ENCODE measurements at regions not wholly inside any gene's neighbourhood (a gene's known extent, or its start where the extent isn't known, plus 50 kb on each side); places are given as distances from the start of the nearest gene placed in this dataset.
"Not testable (repeated sequence)": the region's sequence is repeated elsewhere in the genome, so short reads cannot be mapped to it uniquely, and the experiment has no call there.

DNA sequence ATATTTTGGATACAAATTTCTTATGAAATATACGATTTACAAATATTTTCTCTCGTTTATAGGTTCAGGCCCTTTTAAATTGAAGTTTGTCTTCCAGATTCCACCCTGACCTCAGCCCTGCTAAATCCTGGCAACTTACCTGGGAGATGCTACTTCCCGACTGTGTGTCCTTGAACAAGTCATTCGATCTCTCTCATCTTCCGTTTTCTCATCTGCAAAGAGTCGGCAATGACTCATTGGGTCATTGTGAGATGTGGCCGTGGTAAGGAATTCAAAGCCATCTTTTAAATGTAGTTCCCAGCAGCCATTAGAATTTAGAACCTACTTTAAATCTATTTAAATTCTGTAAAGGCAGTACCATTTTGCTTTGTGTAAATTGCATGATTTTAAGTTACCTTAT lies 72.5 kb downstream of the LHX2 start:
- DNase-seq: no peak

DNA sequence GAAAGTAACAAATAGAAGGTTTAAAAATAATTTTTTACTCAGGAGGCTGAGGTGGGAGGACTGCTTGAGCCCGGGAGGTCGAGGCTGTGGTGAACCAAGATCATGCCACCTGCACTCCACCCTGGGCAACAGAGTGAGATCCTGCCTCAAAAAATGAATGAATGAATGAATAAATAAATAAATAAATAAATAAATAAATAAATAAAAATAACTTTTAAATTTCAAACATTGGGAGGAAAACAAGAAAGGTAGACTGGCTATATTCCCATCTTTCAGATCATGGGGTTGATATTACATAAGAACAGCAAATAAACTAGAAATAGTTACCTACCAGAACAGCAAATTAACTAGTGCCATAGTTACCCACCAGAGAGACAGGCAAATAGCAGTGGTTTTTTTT lies 75.7 kb downstream of the LHX2 start:
- DNase-seq: no peak

DNA sequence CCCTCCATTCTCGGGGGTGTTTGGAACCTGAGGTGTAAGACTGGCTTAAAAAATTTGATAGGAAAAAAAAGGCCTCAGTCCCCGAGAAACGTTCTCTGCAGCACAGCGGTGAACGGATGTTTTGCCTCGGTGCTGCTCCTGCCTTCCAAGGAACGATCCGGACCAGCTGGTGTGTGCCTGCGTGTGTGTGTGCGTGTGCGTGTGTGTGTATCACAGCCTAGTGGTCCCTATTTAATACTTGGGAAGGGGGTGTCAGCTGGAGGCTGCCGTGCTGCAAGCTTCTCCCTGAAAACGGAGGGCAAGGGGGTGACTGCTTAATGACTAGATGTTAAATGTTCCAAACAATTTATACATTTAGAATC lies 76.9 kb downstream of the LHX2 start:
- no peak for DNase-seq

DNA sequence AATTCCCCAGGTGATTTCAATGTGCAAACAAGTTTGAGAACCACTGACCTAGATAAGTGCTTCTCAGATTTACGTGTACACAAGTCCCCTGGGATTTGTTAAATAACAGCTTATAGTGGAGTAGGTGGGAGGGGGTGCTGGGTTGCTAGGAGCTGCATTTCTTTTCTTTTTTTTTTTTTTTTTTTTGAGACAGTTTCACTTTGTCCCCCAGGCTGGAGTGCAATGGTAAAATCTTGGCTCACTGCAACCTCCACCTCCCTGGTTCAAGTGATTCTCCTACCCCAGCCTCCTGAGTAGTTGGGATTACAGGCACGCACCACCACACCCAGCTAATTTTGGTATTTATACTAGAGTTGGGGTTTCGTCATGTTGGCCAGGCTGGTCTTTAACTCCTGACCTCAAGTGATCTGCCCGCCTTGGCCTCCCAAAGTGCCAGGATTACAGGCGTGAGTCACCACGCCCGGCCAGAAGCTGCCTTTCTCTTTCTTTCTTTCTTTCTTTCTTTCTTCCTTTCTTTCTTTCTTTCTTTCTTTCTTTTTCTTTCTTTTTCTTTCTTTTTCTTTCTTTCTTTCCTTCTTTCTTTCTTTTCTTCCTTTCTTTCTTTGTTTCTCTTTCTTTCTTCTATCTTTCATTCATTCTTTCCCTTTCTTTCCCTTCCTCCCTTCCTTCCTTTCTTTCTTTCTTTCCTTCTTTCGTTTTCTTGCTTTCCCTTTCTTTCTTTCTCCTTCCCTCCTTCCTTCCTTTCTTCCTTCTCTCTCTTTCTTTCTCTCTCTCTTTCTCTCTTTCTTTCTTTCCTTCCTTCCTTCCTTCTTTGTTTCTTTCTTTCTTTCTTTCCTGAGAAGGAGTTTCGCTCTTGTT lies 78.3 kb downstream of the LHX2 start:
- not testable (repeated sequence) for DNase-seq

DNA sequence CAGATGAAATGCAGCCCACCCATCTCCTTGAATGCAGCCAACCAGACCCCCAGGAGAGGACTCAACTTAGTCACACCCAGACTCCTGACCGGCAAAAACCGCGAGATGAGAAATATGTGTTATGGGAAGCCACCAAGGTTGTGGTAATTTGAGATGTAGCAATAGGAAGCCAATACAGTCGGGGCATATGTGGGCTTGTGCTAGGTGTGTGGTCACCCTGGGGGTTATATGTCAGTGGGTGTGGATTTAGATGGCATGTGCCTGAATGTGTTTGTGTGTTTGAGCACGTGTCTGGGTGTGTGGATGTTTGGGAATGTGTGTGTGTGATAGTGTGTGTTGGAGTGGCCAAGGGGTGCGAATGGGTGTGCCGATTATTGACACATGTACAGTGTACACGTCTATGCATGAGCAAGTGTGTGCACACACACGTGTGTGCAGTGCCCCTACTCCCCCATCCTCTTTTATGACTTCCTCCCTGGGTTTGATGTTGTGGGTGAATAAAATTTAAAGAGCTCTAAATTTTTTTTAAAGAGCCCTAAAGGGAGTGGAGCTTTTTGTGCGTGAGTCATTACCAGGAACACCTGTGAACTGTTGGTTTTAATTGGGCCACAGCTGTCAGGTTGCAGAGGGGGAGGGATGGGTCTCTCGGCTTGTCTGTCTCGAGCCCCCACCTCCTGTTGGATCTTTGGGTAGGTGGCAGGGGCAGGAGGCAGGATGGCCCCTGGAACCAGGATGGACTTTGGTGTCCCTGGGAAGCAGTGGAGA lies 86.8 kb downstream of the LHX2 start:
- no peak for DNase-seq

DNA sequence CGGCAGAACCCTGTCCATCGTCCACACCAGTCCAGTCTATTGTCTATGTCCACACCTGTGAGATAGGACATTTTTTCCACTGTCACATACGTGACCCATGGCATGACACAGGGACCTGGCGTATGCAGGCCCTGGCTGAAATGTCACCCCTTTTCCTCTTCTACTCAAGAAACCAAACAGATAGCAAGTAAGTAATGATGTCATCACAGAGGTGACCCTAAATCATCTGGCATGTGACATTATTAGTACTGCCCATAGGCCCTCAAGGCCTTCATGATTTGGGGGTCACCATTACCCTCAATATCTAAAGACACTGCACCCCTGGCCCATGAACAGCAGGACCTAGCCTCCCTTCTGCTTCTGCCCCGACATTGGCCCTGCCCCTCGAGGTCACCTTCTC lies 88.3 kb downstream of the LHX2 start:
- DNase-seq: no peak

DNA sequence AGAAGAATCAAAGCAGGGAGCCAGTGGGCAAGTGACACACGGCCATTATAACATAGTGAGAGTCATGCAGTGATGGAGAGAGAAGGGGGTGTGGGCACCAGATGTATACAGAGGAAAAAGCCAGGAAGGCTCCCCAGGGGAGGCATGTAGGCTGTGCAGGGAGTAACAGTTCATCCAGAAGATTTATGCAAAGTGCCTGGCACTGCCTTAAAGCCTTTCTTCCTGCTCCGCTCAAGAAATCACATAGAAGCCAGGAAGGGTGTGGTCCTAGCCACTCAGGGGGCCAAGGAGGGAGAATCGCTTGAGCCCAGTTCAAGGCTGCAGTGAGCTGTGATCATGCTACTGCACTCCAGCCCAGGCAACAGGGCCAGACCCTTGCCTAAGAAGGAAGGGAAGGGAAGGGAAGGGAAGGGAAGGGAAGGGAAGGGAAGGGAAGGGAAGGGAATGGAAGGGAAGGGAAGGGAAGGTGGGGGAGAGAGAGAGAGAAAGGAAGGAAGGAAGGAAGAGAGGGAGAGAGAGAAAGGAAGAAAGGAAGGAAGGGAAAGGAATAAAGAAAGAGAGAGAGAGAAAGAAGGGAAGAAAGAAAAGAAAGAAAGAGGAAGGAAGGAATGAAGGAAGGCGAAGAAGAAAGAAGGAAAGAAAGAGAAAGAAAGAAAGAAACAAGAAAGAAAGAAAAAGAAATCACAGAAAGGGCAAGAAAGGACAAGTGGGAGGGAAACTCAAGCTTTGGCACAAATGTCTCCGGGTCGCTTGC lies 89.8 kb downstream of the LHX2 start:
- DNase-seq: no peak

DNA sequence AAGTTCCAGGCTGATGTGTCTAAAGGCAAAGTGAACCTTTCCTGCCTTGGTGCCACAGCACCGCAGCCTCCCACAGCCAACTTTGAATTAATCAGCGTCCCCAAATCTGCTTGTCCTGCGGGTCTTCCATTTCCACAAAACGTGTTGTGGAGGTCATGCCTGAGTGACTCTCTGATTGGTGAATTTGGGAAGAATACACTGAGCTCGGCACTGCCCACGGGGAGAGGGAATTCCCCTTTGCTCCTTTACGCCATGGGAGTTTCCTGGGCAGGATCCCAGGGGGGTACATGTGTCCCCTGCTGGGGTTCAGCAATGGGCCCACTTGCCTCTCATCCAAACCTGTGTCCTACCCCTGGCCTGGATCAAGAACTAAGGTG lies 90.4 kb downstream of the LHX2 start:
- peak; percentile 30 to 69 for DNase-seq

DNA sequence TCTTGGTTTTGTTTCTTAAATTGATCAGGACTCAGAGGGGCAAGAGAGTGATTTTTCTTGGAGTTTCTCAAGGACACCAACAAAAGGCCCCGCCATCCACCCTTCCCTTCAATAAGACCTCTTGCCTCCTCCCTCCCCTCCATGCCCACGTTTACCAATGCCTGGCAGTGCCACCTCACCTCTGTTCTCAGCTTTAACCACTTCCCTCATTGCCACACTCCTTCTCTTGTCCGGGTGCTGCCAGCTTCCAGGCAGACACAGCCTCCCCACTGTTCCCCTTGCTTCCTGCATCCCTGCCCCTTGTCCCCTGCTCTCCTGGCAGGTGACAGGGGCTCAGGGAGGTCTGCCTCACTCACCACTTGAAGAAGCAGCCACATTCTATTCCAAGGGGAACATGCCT lies 90.8 kb downstream of the LHX2 start:
- peak in 1 of 2 donors; percentile 12 for DNase-seq

DNA sequence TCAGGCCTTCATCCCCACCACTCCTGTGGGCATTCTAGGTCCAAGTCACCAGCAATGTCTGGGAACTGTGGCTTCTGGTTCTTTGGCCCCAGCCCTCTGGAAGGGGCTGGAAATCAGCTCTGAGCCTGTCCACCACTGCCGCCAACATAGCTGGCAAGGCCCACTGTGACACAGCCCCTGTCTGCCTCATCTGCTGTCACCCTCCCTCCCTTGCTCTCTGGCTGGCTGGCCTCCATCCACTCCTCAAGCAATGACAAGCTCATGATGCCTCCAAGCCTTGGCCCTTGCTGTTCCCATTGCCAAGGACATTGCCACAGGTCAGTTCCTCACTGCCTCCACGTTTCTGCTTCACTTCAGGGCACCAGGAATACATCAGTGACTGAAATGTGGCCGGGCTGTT lies 93.7 kb downstream of the LHX2 start:
- no peak for DNase-seq

DNA sequence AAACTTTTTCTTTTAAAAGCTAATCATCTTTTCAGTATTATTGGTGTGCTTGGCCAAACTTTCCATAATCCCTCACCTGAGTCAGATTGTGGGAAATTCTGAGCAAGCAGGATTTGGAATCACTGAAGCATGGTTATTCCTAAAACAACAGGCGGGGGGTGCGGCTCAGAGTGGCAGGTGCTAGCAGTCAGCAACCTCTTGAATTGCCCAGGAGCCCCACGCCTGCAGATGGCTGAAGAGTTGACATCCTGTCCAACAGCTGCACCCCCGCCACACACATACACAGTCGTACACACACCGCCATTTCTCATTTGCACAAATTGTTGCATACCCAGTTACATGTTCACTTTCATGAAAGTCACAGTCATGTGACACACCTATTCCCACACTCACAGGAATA lies 96.6 kb downstream of the LHX2 start:
- no peak for DNase-seq

DNA sequence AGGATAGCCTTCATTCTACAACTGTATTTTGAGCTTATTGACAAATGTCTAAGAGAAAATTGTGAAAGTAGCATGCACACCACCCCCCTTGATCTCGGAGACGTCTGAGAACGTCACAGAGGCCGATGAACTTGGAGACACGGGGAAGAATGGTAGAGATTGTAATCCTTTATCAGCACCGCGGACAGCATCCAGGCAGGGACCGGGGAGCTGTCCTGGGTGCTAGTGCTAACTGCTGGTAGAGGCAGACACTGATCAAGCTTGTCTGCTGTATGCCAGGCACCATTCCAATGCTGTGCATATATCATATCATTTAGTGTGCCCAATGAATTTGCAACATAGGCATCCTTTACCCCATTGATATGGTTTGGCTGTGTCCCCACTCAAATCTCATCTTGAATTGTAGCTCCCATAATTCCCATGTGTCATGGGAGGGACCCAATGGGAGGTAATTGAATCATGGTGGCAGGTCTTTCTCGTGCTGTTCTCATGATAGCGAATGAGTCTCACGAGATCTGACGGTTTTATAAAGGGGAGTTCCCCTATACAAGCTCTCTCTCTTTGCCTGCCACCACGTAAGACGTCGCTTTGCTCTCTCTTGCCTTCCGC lies 98.8 kb downstream of the LHX2 start:
- DNase-seq: peak; percentile 22 to 62

DNA sequence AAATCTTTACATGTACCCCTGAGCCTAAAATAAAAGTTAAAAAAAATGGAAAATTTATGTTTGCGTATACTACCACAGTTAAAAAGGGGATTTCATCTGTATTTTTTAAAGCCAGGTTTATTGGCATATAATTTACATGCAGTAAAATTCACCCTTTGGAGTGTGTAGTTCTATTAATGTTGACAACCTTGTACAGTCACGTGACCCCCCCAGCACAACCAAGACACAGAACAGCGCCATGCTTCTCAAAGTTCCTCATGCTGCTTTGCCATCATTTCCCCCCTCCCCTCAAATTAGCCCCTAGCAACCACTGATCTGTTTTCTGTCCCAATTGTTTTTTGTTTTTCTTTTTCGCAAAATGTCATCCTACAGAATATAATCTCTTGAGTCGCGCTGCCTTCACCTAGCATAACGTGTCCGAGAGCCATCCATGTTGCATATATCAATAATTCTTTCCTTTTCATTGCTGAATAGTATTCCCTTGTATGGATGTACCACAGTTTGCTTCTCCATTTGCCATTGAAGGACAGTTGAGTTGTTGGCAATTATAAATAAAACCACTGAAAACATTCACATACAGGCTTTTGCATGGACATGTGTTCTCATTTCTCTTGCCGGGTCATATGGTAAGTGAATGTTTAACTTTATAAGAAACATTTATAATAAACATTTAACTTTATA lies 105.3 kb downstream of the LHX2 start:
- DNase-seq: no peak

DNA sequence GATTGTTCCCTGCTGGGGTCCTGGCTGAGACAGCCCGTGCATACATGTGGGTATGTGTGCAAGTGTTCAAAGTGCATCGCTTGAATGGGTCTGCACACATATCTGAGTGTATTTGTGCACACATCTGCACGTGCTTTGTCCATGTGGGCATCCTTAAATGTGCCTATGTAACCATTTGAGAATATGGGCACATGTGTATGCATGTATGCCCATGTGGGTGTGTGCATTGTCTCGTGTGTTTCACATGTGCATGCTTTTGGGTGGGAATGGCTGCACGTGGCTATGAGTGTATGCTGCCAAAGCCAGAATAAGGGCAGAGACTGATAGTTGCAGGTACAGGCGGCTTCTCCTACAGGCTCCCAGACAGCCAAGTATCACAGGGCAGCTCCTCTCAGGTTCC lies 107.3 kb downstream of the LHX2 start:
- no peak for DNase-seq

DNA sequence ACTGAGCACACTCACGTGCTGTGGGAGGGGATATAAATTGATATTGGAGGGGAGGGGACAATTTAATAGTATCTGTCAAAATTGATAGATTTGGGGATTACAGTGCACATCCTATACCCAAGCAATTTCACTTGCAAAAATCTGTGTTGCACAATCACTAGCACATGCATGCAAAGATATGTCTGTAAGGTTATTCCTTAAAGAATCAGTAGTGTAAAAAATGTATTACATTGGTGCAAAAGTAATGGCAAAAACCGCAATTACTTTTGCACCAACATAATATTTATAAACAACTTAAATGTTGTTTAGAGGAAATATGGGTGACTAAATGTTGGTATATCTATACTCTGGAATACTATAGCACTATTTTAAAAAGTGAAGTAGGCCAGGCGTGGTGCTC lies 108.7 kb downstream of the LHX2 start:
- DNase-seq: no peak

DNA sequence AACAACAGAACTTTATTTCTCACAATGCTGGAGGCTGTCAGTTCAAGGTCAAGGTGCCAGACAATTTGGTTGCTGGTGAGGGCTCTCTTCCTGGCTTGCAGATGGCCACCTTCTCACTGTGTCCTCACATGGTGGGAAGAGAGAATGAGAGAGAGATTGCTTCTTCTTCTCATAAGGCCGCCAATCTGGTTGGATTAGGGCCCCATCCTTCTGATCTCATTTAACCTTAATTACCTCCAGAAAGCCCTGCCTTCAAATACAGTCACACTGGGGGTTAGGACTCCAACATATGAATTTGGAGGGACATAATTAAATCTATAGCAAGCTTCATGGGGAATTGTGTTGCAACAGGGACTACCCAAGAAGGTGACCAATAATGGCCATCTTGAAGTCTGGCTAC lies 110.2 kb downstream of the LHX2 start:
- DNase-seq: no peak

DNA sequence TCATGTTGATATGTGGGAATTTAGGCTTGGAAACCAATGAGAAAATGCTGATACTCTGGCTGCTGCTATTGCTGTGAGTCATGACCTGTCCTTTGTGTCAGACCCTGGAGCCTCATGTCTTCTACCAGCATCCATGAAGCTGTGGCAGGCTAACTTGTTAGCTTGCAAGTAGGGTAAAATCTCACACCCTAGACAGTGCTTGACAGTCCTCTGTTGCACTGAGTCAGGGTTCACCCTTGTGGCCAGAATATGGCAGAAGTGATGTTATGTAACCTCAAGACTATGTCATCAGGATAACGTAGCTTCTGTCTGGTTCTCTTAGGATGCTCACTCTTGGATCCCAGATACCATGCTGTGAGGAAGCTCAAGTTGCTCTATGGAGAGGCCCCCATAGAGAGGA lies 110.8 kb downstream of the LHX2 start:
- peak in 1 of 2 donors; percentile 17 for DNase-seq

DNA sequence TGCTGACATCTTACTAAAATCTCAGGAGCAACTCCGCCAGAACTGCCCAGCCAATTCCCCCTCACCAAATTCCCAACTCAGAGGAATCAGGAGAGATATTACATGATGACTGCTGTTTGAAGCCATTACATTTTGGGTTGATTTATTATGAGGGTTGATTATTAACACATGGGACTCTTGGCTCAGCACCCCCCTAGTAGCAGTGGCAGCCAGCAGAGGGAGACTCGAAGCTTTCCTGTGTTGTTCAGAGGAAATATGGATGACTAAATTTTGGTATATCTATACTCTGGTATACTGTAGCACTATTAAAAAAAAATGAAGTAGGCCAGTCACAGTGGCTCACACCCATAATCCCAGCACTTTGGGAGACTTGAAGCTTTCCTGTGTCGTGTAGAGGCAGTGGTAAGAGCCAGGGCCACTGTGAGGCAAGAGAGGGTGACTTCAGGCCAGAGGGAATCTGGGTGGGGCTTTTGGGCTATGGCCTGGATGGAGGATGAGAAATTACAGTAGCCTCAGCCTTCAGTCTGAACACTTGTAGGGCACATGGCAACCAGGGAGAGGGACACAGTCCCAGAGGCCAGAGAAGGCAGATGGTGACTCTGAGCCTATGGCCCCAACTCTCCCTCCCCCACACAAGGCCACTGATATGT lies 111.4 kb downstream of the LHX2 start:
- peak in 1 of 2 donors; percentile 16 for DNase-seq

DNA sequence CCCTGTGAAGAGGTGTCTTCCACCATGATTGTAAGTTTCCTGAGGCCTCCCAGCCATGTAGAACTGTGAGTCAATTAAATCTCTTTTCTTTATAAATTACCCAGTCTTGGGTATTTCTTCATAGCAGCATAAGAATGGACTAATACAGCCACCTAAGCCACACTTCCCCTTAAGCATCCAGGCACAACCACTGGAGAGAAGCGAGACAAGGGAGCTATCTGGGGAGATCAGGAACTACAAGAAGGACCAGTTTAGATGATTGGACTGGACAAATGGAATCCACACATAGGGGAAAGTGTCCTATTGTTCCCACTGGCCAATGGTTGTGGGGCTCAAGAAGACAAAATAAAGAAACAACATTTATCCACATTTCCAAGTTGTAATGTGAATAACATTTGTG lies 112.1 kb downstream of the LHX2 start:
- DNase-seq: peak; percentile 44 to 61

DNA sequence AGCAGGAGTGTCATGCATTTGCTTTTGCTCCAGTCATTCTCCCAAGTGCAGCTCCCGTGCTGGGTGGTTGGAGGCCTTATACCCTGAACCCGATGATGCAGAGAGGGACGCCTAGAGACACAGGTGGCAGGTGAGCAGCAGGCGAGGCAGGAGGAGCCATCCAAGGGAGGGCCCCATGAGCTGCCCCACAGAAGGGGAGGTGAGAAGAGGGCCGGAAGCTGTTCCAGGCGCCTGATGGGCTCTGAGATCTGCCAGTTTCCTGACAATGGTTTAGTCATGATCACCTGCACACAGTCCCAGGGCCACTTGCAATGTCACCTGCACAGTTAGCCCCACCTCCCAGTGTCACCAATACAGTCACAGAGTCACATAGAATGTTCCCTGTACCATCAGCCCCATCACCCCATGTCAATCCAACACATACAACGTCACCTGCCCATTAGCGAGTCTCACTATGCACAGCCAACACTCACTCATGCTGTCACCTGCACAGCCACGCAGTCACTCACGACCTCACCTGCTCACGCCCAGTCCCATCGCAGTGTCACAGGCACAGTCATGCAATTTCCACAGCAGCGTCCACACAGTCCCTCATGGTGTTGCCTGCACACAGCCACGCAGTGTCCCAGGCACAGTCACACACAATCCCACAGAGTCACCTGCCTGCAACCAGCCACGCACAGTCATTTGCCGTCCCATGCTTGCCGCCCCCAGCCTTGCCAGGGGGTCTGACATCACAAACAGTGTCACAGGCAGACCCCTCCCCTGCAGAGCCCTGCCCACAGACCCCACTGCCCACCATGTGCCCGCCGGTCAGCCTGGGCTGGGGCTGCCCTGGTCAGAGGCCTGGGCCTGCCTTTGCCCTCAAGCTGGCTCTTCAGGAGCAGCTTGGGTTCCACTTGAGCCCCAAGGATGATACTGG lies 113.4 kb downstream of the LHX2 start:
- no peak for DNase-seq

DNA sequence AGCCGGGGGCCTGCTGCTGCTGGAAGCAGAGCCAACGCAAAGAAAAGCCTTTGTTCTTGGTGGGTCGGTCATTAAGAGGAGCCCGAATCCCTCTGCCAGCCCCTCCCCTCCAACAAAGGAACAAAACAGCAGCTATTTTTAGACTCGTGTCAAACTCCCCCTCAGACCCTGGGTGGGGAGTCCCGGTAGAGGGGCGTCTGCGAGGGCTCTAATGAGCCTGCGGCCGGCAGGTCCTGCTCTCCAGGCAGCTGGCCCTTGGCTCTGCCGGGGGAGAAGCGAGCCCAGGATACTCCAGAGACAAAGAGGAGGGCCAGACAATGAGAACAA lies 114.0 kb downstream of the LHX2 start:
- no peak for DNase-seq
